ENCODE measurements at regions not wholly inside any gene's neighbourhood (a gene's known extent, or its start where the extent isn't known, plus 50 kb on each side); places are given as distances from the start of the nearest gene placed in this dataset.

GRCh38 chr13:81320516-81320915 is 979.6 kb upstream of the SPRY2 start:
- TF ChIP-seq CTCF (conservative IDR thresholded peaks at IDR 0.05; ENCODE audit: low read depth, low read length) (no peak), EZH2 (IDR thresholded peaks at IDR 0.05; ENCODE audit: low read length, unreplicated experiment) (no peak), EZH2phosphoT487 (IDR thresholded peaks at IDR 0.05; ENCODE audit: borderline replicate concordance, low read length) (no peak)
